ENCODE measurements at regions not wholly inside any gene's neighbourhood (a gene's known extent, or its start where the extent isn't known, plus 50 kb on each side); places are given as distances from the start of the nearest gene placed in this dataset.
A peak's percentile ranks its signal among the peaks of the same experiment; 100 is the strongest.

- H3K27ac ChIP-seq = no peak overlapping the region
- DNase-seq (ENCODE audit: low read depth, low spot score) = no peak
Observed at GRCh38 chr10:44306147-44306710, 78.7 kb downstream of the CXCL12 start.

- H3K27ac ChIP-seq = peak overlapping the region; percentile 24
Observed at GRCh38 chr10:44301781-44302355, 83.0 kb downstream of the CXCL12 start.

GRCh38 chr10:44300666-44301649, 83.9 kb downstream of the CXCL12 start:
- peak overlapping the region; percentile 24 for H3K27ac ChIP-seq
- DNase-seq (ENCODE audit: low read depth, low spot score) = peak; percentile 100

More at GRCh38 chr10:44301781-44302355, 83.0 kb downstream of the CXCL12 start:
- no peak for DNase-seq (ENCODE audit: low read depth, low spot score)

GRCh38 chr10:44298713-44299112, 86.2 kb downstream of the CXCL12 start:
- no peak overlapping the region for H3K27ac ChIP-seq
- no peak for DNase-seq (ENCODE audit: low read depth, low spot score)

GRCh38 chr10:44297963-44298362, 86.9 kb downstream of the CXCL12 start:
- H3K27ac ChIP-seq = no peak overlapping the region
- DNase-seq (ENCODE audit: low read depth, low spot score) = no peak

- H3K27ac ChIP-seq = no peak overlapping the region
- no peak for DNase-seq (ENCODE audit: low read depth, low spot score)
Observed at GRCh38 chr10:44295644-44296241, 89.2 kb downstream of the CXCL12 start.

- no peak for DNase-seq (ENCODE audit: low read depth, low spot score)
- H3K27ac ChIP-seq = no peak overlapping the region
Observed at GRCh38 chr10:44294726-44295412, 90.0 kb downstream of the CXCL12 start.

GRCh38 chr10:44293842-44294241, 91.1 kb downstream of the CXCL12 start:
- H3K27ac ChIP-seq = no peak overlapping the region
- no peak for DNase-seq (ENCODE audit: low read depth, low spot score)

- DNase-seq (ENCODE audit: low read depth, low spot score) = no peak
- no peak overlapping the region for H3K27ac ChIP-seq
Observed at GRCh38 chr10:44293306-44293778, 91.6 kb downstream of the CXCL12 start.

GRCh38 chr10:44292390-44293002, 92.4 kb downstream of the CXCL12 start:
- DNase-seq (ENCODE audit: low read depth, low spot score) = no peak
- H3K27ac ChIP-seq = no peak overlapping the region

GRCh38 chr10:44291091-44291490, 93.8 kb downstream of the CXCL12 start:
- no peak for DNase-seq (ENCODE audit: low read depth, low spot score)
- no peak overlapping the region for H3K27ac ChIP-seq

- no peak for DNase-seq (ENCODE audit: low read depth, low spot score)
- H3K27ac ChIP-seq = no peak overlapping the region
Observed at GRCh38 chr10:44289125-44289524, 95.8 kb downstream of the CXCL12 start.

GRCh38 chr10:44287408-44287807, 97.5 kb downstream of the CXCL12 start:
- DNase-seq (ENCODE audit: low read depth, low spot score) = no peak
- H3K27ac ChIP-seq = no peak overlapping the region

- DNase-seq (ENCODE audit: low read depth, low spot score) = no peak
- H3K27ac ChIP-seq = no peak overlapping the region
Observed at GRCh38 chr10:44284198-44285084, 100.5 kb downstream of the CXCL12 start.

- DNase-seq (ENCODE audit: low read depth, low spot score) = no peak
- no peak overlapping the region for H3K27ac ChIP-seq
Observed at GRCh38 chr10:44282626-44283300, 102.1 kb downstream of the CXCL12 start.

GRCh38 chr10:44281662-44282061, 103.2 kb downstream of the CXCL12 start:
- no peak for DNase-seq (ENCODE audit: low read depth, low spot score)

GRCh38 chr10:44281089-44281613, 103.7 kb downstream of the CXCL12 start:
- H3K27ac ChIP-seq = no peak overlapping the region
- no peak for DNase-seq (ENCODE audit: low read depth, low spot score)

More at GRCh38 chr10:44281662-44282061, 103.2 kb downstream of the CXCL12 start:
- H3K27ac ChIP-seq = no peak overlapping the region

Data from epithelial cell of prostate (primary cell).